GM18502 (cell line): ENCODE measurements at regions not wholly inside any gene's neighbourhood (a gene's known extent, or its start where the extent isn't known, plus 50 kb on each side); places are given as distances from the start of the nearest gene placed in this dataset.

Source experiments
- ATAC-seq: cut with Tn5 transposase; IDR thresholded peaks from one replicate; pipeline ENCODE4 v1.9.1; 2021; ENCODE audit warnings: mild to moderate bottlenecking; ENCODE audit not compliant: unreplicated experiment, poor library complexity

DNA sequence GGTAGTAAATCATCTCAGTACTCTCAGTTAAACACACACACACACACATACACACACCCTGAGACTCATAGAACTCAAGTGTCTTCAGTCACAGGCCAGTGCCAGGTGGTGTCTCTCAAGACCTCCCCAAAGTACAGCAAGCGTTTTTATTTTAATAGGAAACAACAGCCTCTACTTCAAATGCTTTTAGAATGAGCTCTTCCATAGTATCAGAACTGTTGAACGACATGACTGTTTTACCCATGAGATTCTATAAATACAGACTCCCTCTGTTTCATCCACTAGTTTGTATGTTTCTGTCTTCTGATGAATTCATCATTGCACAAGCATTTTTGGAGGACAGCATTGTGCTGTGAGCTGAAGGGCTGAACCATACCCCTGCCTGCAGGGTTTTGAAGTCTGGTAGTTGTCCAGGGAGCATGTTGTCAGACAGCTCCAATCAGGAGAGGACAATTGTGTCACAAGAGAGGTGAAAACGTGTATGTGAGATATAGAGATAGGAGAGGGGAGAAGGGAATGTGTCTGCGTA is 201.0 kb upstream of the BCL6 start:
- ATAC-seq, result no peak

DNA sequence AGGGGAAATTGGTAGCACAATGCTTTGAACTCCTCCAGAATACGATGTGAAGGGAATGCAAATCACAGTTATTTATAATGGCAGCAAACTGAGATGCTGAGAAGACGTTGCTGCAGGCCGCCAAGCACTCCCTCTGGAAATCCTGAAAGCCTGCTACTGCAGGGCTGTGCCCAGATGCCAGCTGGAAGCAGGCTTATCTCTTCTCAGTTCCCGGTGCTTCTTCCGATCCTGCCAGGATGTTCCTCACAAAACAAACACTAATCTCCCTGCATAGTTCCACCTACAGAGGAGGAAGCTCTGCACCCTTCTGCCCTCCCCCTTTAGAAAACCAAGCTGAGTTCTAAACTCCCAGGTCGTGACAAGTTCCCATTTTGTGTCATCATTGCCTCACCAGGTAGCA is 201.7 kb upstream of the BCL6 start:
- no peak for ATAC-seq

DNA sequence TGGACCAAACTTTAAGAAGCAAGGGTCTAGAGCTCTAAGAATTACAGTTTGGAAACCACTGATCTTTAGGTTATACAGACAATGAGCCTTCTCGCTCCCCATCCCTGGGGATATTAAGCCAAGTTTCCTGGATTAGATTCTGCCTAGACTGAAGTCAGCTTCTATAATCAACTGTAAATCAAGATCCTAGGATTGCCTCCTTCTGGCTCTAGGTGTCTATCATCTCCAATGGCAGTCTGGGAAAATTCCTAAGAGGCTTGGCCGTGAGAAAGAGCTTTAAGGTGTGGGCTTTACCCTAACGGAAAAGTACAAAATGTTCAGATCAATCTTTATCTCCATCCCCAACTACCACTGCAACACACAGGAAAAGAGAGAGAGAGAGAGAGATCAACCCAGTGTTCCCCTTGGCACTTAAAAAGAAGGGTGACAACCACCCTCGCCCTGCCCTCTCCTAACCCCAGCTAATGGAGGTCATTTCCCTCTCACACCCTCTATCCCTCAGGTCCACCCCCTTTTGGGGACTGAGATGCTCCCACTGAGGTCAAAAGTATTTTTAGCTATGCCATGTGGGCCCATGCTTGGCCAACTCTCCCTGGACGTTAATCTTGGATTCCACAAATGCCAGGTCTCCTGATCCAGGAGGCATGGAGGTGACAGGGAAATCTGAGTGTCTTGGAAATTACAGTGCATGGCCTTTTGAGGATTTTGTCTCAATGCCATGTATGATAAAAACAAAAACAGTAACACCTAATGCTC is 202.8 kb upstream of the BCL6 start:
- no peak for ATAC-seq

DNA sequence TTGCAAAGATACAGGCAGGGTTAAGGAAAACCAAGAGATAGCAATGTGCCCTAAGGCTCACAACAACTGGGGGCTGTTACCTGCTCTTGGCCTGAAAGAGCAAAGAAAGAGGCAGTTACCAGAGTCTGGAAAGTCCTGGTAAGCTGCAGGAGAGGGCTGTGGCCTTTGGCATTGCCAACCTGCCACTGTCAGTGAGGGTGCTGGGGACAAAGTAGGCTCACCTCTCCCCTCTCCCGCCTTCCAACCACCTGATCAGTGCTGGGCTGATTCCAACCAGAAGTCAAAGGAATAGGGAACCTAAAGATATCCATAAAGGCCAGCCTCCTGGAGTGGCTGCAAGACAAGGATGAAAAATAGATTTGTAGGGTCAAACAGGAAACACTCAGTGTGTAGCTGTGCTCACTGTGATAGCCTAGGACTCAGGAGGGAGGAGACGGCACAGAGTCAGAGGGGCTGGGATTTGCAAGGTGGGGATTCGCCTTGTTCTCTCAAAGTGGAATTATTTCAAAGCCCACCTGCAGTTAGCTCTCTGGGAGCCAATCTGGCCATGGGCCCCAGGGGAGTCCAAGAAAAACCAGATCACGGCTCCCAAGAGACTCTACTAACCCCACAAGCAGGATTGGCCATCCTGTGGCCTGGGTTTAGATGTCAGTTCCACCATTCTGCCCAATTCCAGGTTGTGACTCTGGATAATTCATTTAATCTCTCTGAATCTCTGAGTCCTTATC is 204.0 kb upstream of the BCL6 start:
- no peak for ATAC-seq

- ATAC-seq, result no peak
Measured at GRCh38 chr3:187950671-187951070, 203.3 kb upstream of the LPP start.

GRCh38 chr3:187951452-187952190 is 202.3 kb upstream of the LPP start:
- ATAC-seq, result no peak

GRCh38 chr3:187952849-187953248 is 201.1 kb upstream of the LPP start:
- no peak for ATAC-seq

DNA sequence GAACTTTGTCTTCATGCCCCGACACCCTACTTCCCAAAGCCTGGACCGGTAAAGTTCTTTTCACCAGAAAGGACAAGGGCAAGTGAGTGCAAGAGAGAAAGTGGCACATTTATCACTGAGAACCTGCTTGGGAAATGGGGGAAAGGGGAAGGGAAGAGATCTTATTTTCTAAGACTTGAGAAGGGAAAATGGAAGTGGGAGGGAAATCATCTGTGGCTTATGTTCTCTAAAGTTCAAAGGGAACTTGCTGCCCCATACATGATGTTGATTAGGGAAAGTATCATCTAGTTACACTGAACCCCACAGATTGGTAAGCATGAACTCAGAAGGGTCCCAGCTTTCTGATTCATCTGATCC is 199.5 kb upstream of the LPP start:
- no peak for ATAC-seq

DNA sequence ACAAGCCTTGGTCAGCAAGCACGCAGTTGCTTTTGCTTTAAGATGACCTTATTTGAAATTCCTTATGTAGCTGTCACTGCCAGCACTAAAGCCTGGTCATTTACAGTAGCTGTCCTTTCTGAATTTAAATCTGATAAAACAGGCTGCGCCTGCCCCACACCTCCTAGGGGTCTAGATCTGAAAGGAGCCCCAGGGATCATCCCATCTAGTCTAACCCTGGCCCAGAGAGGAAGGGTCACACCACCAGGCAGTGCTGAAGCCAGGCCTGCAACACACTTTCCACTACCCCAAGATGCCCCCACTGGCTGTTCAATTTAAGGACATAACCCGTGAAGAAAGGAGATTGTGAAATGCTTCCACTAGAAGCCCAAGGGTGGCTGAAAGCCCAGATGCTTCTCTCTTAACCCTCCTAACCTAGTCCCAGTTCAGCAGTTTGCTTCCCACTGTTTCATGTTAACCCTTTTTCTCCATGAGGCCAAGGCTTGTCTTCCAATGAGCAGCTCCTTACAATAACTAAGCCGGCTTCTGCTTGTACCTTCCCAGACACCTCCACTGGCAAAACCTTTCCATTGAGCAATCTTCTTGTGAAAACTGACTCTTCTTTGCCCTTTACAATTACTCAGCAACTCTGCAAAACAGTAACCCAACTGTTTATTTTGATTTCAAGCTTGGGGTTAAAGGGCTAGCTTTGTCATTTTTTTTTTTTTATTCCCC is 198.9 kb upstream of the LPP start:
- ATAC-seq, result no peak

DNA sequence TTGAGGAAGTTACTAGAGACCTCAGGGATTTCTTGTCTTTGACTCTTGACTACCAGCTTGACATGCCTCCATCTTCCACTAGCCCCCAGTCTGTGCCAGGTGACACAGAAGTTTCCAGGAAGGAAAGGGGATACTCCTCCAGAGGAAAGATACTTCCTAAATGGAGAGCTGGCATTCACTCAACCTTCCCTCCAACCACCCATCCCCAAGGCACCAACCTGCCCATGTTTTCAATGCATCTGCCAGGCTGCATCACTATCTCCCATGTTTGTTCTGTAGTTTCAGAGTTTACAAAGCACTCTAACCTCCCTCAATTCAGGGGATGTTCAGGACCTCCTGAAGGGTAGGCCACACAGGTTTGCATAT is 198.4 kb upstream of the LPP start:
- ATAC-seq, result no peak

DNA sequence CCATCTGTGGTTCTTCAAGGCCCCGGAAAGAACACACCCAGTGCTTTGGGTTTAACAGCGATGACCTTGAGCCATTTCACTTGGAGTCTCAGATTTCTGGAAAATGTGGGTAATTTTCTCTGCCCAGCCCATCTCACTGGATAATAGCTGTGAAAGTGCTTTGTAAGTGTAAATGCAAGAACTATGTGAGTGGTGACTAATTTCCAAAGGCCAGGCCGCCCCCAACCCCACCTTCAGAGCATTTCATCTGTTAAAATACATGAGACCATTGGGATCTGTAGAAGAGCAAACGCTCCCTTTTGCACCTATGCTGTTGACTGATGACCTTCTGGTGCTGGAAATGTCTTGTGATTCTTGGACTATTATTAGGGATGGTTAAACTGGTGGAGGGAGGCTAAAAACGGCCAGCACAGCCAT is 196.8 kb upstream of the LPP start:
- ATAC-seq, result no peak

GRCh38 chr3:187957582-187957981 is 196.4 kb upstream of the LPP start:
- ATAC-seq, result no peak

GRCh38 chr3:187958432-187959003 is 195.4 kb upstream of the LPP start:
- ATAC-seq, result no peak

DNA sequence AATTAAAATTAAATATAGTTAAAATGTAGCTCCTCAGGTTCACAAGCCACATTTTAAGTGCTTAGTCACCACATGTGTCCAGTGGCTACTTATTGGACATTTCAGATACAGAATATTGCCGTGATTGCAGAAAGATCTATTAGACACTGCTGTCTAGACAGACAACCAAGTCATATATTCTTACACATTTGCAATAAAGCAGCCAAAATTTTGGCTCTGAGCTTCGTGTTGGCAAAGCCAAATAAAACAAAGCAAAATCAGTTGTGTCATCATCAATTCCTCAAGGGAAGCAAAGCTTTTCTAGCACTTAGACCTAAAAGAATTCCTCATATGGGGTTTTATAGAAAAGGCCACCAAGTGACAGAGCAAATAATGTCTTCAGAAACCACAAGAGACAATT is 193.1 kb upstream of the LPP start:
- no peak for ATAC-seq

DNA sequence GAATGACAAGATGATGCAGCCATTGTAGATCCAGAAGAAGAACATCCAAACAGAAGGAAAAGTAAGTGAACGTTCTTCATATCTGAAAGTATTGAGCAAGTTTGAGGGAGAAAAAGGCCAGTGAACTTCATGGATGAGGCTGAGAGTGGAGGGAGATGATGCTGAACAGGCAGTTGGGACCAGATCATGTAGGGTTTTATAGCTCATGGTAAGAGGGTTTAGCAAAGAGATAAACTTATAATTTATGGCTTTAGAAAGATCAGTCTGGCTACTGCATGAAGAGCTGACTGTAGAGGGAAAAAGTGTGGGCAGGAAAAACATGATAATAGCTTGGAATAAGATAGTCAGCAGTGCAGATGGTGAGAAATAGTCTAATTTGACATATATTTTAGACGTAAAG is 192.6 kb upstream of the LPP start:
- no peak for ATAC-seq

DNA sequence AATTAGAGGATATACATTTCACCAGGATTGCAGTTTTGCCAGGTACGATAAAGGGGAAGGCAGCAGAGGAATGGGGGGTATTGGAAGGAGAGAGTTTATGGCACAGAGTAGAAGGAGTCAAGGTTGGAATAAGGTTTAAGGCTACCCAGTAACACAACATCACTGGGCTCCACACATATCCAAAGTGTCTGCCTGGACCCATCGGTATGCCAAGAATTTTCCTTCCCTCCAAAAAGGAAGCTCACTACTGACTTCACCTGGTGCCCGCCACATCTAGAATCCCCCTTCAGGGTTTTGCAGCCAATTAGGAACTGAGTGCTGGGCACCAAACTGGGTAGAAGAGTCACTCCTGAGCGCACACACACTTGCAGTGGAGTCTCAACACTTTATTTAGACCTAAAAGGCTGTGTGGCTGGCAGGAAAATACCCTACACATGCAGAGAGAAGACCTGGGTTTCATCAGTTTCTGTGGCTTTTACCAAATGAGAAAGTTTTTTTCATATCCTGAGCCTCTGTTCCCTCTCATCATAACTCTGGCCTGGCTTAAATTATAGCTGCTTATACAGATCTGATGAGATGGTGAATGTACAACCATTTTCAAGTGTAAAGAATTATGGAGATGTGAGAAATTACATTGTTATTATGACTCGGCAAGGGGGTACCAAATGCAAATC is 190.8 kb upstream of the LPP start:
- no peak for ATAC-seq

DNA sequence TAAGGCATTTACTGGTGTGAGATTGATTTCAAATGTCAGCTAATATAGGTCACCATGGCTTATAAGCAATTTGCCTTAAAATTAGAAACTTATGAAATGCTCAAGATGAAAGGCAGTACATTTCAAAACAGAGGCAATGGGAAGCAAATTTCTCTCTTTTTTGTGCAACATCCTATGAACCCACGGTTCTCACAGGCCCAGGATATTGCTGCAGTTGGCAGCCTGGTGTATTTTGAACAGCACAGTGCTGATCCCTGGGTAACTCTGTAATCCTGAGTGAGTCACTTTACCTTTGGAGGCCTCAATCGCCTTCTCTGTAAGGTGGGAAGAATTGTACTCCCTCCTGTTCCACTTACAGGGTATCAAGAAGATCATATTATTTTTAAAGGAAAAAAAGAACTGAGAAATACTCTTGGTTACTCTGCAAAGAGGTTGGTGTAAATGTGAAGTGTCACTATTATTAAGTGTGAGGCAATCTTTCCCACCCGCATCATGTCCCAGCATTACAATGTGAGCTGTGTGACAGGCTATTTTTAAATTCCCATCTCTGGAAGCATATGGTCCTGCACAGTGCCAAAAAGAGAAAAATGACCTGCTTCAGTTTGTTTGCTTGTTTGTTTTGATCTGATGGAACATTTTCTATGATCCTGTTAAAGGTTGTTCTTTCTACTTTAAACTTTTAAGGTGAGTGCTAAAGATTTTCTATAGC is 190.1 kb upstream of the LPP start:
- ATAC-seq, result no peak

DNA sequence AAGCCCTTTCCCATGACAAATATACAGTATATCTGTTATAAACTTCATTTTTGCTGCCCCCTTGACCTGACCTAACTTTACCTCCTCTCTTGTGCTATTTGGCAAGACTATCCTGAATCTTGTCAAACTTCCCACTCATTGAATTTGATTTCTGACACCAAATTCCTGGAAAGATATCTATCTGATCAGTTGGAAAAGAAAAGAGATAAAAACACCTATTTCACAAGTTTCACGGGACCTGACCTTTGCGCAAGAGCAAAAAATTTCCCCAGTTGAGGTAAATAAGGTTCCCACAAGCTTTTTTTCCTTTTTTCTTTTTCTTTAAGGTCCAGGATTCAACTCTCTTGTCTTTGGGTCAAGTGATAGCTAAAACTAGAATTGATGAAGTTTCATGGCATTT is 189.2 kb upstream of the LPP start:
- ATAC-seq, result no peak

DNA sequence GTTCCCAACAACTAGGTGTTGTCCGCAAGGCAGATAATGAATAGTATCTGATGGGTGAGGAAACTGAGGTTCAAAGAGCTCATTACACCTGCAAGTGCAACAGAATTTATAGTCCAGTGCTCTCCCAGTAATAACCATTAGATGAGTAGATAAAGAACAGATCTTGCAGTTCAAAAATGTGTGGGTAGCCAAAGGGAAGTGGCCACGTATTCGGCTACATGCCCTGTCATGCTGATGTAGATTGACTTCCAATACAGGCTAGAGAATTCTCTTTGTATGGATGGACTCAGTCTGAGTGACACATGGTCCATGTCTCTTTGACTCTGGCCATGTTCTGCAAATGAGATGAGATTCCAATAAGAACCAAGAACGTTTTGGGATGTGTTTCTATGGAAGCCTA is 187.9 kb upstream of the LPP start:
- no peak for ATAC-seq
